Mesodermal cell (in vitro differentiated cells): ENCODE measurements at regions not wholly inside any gene's neighbourhood (a gene's known extent, or its start where the extent isn't known, plus 50 kb on each side); places are given as distances from the start of the nearest gene placed in this dataset.
A peak's percentile ranks its signal among the peaks of the same experiment; 100 is the strongest.

ENCODE experiments used
- H3K27ac ChIP-seq: 2 replicates; pipeline ENCODE4 v1.7.0; 2013; ENCODE audit warnings: mild to moderate bottlenecking, low read depth, low read length, moderate library complexity; ENCODE audit not compliant: severe bottlenecking
- H3K36me3 ChIP-seq: 2 replicates; pipeline ENCODE4 v1.7.1; 2013; ENCODE audit warnings: mild to moderate bottlenecking, low read length, moderate library complexity; ENCODE audit not compliant: control insufficient read depth, insufficient read depth
- H3K4me1 ChIP-seq: one replicate; pipeline ENCODE4 v1.7.1; 2013; ENCODE audit warnings: mild to moderate bottlenecking, low read length; ENCODE audit not compliant: insufficient read depth, control insufficient read depth, poor library complexity, severe bottlenecking
- H3K4me3 ChIP-seq: 2 replicates; pipeline ENCODE4 v1.7.0; 2013; ENCODE audit warnings: low read length, control low read depth, mild to moderate bottlenecking; ENCODE audit not compliant: insufficient read depth, poor library complexity, severe bottlenecking; ENCODE audit errors: extremely low read depth
- H3K9me3 ChIP-seq: 2 replicates; pipeline ENCODE4 v1.7.1; 2013; ENCODE audit warnings: mild to moderate bottlenecking, low read length, moderate library complexity; ENCODE audit not compliant: control insufficient read depth
- WGBS, 2 experiments: methylation state at CpG; one replicate each; pipeline ENCODE4 v1.1.5; 2013; ENCODE audit warnings: missing lambda C conversion rate in 2 of 2; ENCODE audit not compliant: insufficient coverage in 2 of 2; 5-methylcytosine and 5-hydroxymethylcytosine counted together

DNA sequence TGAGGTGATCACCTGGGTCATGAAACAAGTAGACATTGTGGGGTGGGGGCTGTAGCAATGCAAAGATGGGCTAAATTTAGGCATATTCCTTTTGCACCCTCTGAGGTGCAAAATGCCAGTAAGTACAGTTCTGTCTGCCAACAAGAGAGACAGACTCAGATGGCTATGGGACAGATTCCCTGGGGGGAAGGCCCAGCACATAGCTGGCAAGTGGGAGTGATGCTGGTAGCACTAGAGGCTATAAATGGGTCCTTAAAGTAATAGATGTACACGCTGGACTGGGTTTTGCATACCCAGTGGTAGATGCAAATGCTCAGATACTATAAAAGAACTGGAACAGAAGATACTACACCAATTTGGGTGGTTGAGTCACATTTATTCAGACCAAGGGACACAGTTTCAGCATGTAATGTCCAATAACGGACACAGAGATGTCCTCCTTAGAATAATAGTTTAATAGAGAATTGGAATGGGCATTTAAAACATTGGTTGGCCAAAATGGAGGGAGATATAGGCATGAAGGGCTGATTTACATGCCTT lies 67.4 kb upstream of the RNU6-1 start:
- peaks cover 11% of the 10 kb centered on the region for H3K9me3 ChIP-seq
- H3K36me3 ChIP-seq, result no peaks in the 10 kb centered on the region
- 100% methylated on average over 1 of the region's 2 CpGs; no CpG with 5 or more reads in 1 of the 2 experiments for WGBS, 2 experiments
- no peak overlapping the region for H3K4me3 ChIP-seq
- no peaks in the 10 kb centered on the region for H3K4me1 ChIP-seq
- H3K27ac ChIP-seq, result no peak overlapping the region

DNA sequence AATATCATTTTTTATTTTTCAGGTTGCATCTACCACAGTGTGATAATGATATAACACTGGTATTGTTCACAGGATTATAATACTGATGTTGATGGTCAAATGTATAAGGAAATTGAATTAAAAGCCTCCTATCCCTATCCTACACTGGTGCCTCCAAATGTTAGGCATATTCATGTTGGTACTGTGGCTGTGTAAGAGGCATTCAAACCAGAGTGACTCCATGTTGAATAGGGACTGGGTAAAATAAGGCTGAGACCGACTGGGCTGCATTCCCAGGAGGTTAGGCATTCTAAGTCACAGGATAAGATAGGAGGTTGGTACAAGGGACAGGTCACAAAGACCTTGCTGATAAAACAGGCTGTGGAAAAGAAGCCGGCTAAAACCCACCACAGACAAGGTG lies 68.9 kb upstream of the RNU6-1 start:
- 91 to 100% methylated on average over 1 to 2 of the region's 2 CpGs for WGBS, 2 experiments

GRCh38 chr15:67911727-67912126 lies 71.9 kb upstream of the RNU6-1 start:
- Histone ChIP-seq H3K36me3 (no peaks in the 10 kb centered on the region), H3K4me1 (peaks cover 11% of the 10 kb centered on the region), H3K9me3 (peaks cover 11% of the 10 kb centered on the region), H3K4me3 (no peak overlapping the region), H3K27ac (no peak overlapping the region)
- WGBS, 2 experiments, result no CpG with 5 or more reads among the region's 1 CpG

More for the DNA sequence above, 68.9 kb upstream of the RNU6-1 start:
- Histone ChIP-seq H3K4me3 (no peak overlapping the region), H3K4me1 (no peaks in the 10 kb centered on the region), H3K36me3 (no peaks in the 10 kb centered on the region), H3K27ac (no peak overlapping the region), H3K9me3 (peaks cover 11% of the 10 kb centered on the region)

DNA sequence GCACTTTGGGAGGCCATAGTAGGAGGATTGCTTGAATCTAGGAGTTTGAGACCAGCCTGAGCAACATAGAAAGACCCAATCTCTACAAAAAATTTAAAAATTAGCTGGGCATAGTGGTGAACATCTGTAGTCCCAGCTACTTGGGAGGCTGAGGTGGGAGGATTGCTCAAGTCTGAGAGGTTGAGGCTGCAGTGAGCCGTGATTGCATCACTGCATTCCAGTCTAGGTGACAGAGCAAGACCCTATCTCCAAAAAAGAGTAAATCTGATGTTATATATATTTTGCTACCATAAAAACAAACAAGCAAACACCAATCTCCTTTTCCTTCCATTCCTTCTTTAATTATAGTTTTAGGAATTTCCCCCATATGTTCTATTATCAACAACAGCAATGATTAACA lies 74.2 kb upstream of the RNU6-1 start:
- no CpG with 5 or more reads among the region's 1 CpG for WGBS, 2 experiments
- peaks cover 11% of the 10 kb centered on the region for H3K4me1 ChIP-seq
- H3K4me3 ChIP-seq, result no peak overlapping the region
- H3K27ac ChIP-seq, result no peak overlapping the region
- no peaks in the 10 kb centered on the region for H3K36me3 ChIP-seq
- peaks cover 17% of the 10 kb centered on the region for H3K9me3 ChIP-seq

- 28 to 52% methylated on average over 4 to 5 of the region's 6 CpGs for WGBS, 2 experiments
- H3K4me3 ChIP-seq, result no peak overlapping the region
- H3K4me1 ChIP-seq, result peaks cover 11% of the 10 kb centered on the region
- peaks cover 11% of the 10 kb centered on the region for H3K9me3 ChIP-seq
- H3K27ac ChIP-seq, result peak overlapping the region; percentile 77
- no peaks in the 10 kb centered on the region for H3K36me3 ChIP-seq
Observed at GRCh38 chr15:67914537-67915460, 75.0 kb upstream of the RNU6-1 start.

GRCh38 chr15:67915461-67916374 lies 75.9 kb upstream of the RNU6-1 start:
- no peak overlapping the region for H3K4me3 ChIP-seq
- no peaks in the 10 kb centered on the region for H3K36me3 ChIP-seq
- peaks cover 6% of the 10 kb centered on the region for H3K9me3 ChIP-seq
- 71% methylated on average over 5 of the region's 7 CpGs; no CpG with 5 or more reads in 1 of the 2 experiments for WGBS, 2 experiments
- peaks cover 11% of the 10 kb centered on the region for H3K4me1 ChIP-seq
- H3K27ac ChIP-seq, result peak overlapping the region; percentile 77

DNA sequence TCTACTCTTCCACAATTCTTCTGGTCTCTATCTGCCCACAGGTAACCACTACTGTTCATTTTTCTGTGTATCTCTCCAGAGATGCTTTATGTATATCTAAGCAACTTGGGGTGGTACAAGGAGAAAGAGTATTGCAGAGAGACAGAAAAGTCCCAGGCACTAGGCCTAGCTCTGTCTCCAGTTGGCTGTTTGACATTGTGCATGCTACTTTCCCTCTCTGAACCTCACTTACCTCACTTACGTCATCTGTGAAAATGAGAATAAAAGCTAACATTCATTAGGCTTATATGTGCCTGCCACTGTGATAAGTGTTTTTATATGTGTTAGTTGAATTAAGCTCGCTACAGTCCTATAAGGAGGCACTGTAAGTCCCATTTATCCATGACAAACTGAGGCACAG lies 76.7 kb upstream of the RNU6-1 start:
- Histone ChIP-seq H3K4me3 (no peak overlapping the region), H3K27ac (no peak overlapping the region), H3K36me3 (no peaks in the 10 kb centered on the region), H3K9me3 (peaks cover 6% of the 10 kb centered on the region), H3K4me1 (peaks cover 11% of the 10 kb centered on the region)
- no CpG with 5 or more reads among the region's 2 CpGs for WGBS, 2 experiments

- H3K27ac ChIP-seq, result no peak overlapping the region
- WGBS, 2 experiments, result 100% methylated on average over 2 of the region's 4 CpGs
Observed at GRCh38 chr15:67917037-67917436, 77.2 kb upstream of the RNU6-1 start.

GRCh38 chr15:67917636-67918035 lies 77.8 kb upstream of the RNU6-1 start:
- Histone ChIP-seq H3K9me3 (peaks cover 6% of the 10 kb centered on the region), H3K27ac (no peak overlapping the region), H3K36me3 (no peaks in the 10 kb centered on the region), H3K4me3 (no peak overlapping the region), H3K4me1 (peaks cover 11% of the 10 kb centered on the region)
- no CpG with 5 or more reads among the region's 1 CpG for WGBS, 2 experiments

More at GRCh38 chr15:67917037-67917436, 77.2 kb upstream of the RNU6-1 start:
- H3K9me3 ChIP-seq, result peaks cover 6% of the 10 kb centered on the region
- H3K4me3 ChIP-seq, result no peak overlapping the region
- H3K4me1 ChIP-seq, result peaks cover 11% of the 10 kb centered on the region
- no peaks in the 10 kb centered on the region for H3K36me3 ChIP-seq

DNA sequence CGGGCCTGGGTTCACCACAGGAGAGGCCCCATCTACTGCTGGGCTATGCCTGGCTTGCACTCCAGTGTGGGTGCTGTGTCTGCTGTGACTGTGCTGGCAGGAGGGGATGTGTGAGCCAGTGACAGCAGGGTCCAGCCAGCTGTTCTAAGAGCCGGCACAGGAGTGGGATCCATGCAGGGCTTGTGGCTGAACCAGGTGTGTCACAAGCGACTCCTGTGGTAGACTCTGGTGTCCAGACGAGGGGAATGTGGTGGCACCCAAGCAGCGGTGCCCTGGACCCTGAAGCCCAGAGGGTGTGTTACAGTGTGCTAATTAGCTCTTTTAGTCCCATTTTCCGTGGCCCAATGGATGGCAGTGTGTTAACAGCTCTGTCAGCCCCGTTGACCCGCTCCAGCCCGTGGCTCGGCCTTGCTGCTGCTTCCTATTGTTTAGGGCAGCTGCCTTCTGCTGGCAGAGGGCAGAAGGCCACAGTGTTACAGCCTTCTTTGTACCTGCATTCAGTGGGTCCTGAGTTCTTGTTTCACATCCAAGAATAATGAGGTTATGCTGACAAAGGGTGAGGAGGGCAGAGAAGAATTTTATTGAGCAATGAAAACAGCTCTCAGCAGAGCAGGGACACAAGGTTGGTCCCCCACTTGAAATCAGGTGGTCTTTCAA lies 78.5 kb upstream of the RNU6-1 start:
- Histone ChIP-seq H3K4me3 (no peak overlapping the region), H3K4me1 (peaks cover 11% of the 10 kb centered on the region), H3K36me3 (no peaks in the 10 kb centered on the region), H3K9me3 (peaks cover 6% of the 10 kb centered on the region), H3K27ac (no peak overlapping the region)
- WGBS, 2 experiments, result 86 to 91% methylated on average over 10 of the region's 10 CpGs
